ENCODE measurements at regions not wholly inside any gene's neighbourhood (a gene's known extent, or its start where the extent isn't known, plus 50 kb on each side); places are given as distances from the start of the nearest gene placed in this dataset.

- Histone ChIP-seq H3K36me3 (ENCODE audit: insufficient read depth, low read length) (no peaks in the 10 kb centered on the region), H3K27ac (ENCODE audit: low read depth, low read length) (no peak overlapping the region), H3K9me3 (ENCODE audit: control insufficient read depth in 1 of 2, low read length in 2 of 2) (no peaks in the 10 kb centered on the region), H3K27me3 (ENCODE audit: insufficient read depth, low read length) (no peaks in the 10 kb centered on the region), H3K4me1 (ENCODE audit: insufficient read depth, low read length) (no peaks in the 10 kb centered on the region), H3K4me3 (ENCODE audit: low read length in 2 of 2) (no peak overlapping the region)
- Mint-ChIP-seq H3K4me1 (no peaks in the 10 kb centered on the region), H3K36me3 (no peaks in the 10 kb centered on the region), H3K27ac (no peak overlapping the region), H3K9me3 (peaks cover 0 to 4% (median 0%) of the 10 kb centered on the region in 8 donors), H3K4me3 (no peak overlapping the region), H3K27me3 (no peaks in the 10 kb centered on the region)
- ChIA-PET CTCF (ENCODE audit: partially characterized antibody) (no interaction called here), POLR2A (ENCODE audit: partially characterized antibody) (no interaction called here)
- no peak for DNase-seq
- intact Hi-C loops (cut with micrococcal nuclease): no loop called here
These were observed 104.7 kb upstream of the NR2F2 start for GRCh38 chr15:96225642-96226259.

- intact Hi-C loops (cut with micrococcal nuclease): no loop called here
- CTCF ChIA-PET (ENCODE audit: partially characterized antibody): no interaction called here
- Histone ChIP-seq H3K36me3 (ENCODE audit: insufficient read depth, low read length) (no peaks in the 10 kb centered on the region), H3K27ac (ENCODE audit: low read depth, low read length) (no peak overlapping the region), H3K4me3 (ENCODE audit: low read length in 2 of 2) (no peak overlapping the region), H3K9me3 (ENCODE audit: control insufficient read depth in 1 of 2, low read length in 2 of 2) (no peaks in the 10 kb centered on the region), H3K27me3 (ENCODE audit: insufficient read depth, low read length) (no peaks in the 10 kb centered on the region), H3K4me1 (ENCODE audit: insufficient read depth, low read length) (no peaks in the 10 kb centered on the region)
- H3K4me3 Mint-ChIP-seq: no peak overlapping the region
- POLR2A ChIA-PET (ENCODE audit: partially characterized antibody): no interaction called here
- H3K27me3 Mint-ChIP-seq: no peaks in the 10 kb centered on the region
- no peaks in the 10 kb centered on the region for H3K36me3 Mint-ChIP-seq
- no peaks in the 10 kb centered on the region for H3K4me1 Mint-ChIP-seq
- H3K27ac Mint-ChIP-seq: no peak overlapping the region
- peaks cover 0 to 8% (median 2%) of the 10 kb centered on the region in 8 donors for H3K9me3 Mint-ChIP-seq
- DNase-seq: no peak
These were observed 99.8 kb upstream of the NR2F2 start for GRCh38 chr15:96230526-96231181.

- CTCF ChIA-PET (ENCODE audit: partially characterized antibody): no interaction called here
- H3K4me1 Mint-ChIP-seq: no peaks in the 10 kb centered on the region
- no peaks in the 10 kb centered on the region for H3K27me3 Mint-ChIP-seq
- no peak overlapping the region for H3K27ac ChIP-seq (ENCODE audit: low read depth, low read length)
- H3K4me3 ChIP-seq (ENCODE audit: low read length in 2 of 2): no peak overlapping the region
- intact Hi-C loops (cut with micrococcal nuclease): no loop called here
- no peaks in the 10 kb centered on the region for H3K36me3 Mint-ChIP-seq
- H3K4me3 Mint-ChIP-seq: no peak overlapping the region
- DNase-seq: no peak
- H3K36me3 ChIP-seq (ENCODE audit: insufficient read depth, low read length): no peaks in the 10 kb centered on the region
- no peaks in the 10 kb centered on the region for H3K4me1 ChIP-seq (ENCODE audit: insufficient read depth, low read length)
- H3K9me3 ChIP-seq (ENCODE audit: control insufficient read depth in 1 of 2, low read length in 2 of 2): no peaks in the 10 kb centered on the region
- no peaks in the 10 kb centered on the region for H3K27me3 ChIP-seq (ENCODE audit: insufficient read depth, low read length)
- POLR2A ChIA-PET (ENCODE audit: partially characterized antibody): no interaction called here
- peaks cover 0 to 8% (median 2%) of the 10 kb centered on the region in 8 donors for H3K9me3 Mint-ChIP-seq
- H3K27ac Mint-ChIP-seq: no peak overlapping the region
These were observed 98.2 kb upstream of the NR2F2 start for GRCh38 chr15:96232335-96232734.

GRCh38 chr15:96234109-96234892 is 96.2 kb upstream of the NR2F2 start:
- no peaks in the 10 kb centered on the region for H3K27me3 Mint-ChIP-seq
- Histone ChIP-seq H3K4me3 (ENCODE audit: low read length in 2 of 2) (no peak overlapping the region), H3K4me1 (ENCODE audit: insufficient read depth, low read length) (no peaks in the 10 kb centered on the region), H3K27me3 (ENCODE audit: insufficient read depth, low read length) (no peaks in the 10 kb centered on the region), H3K36me3 (ENCODE audit: insufficient read depth, low read length) (no peaks in the 10 kb centered on the region), H3K9me3 (ENCODE audit: control insufficient read depth in 1 of 2, low read length in 2 of 2) (no peaks in the 10 kb centered on the region), H3K27ac (ENCODE audit: low read depth, low read length) (no peak overlapping the region)
- H3K27ac Mint-ChIP-seq: no peak overlapping the region
- intact Hi-C loops (cut with micrococcal nuclease): no loop called here
- no peaks in the 10 kb centered on the region for H3K4me1 Mint-ChIP-seq
- no peaks in the 10 kb centered on the region for H3K36me3 Mint-ChIP-seq
- ChIA-PET POLR2A (ENCODE audit: partially characterized antibody) (no interaction called here), CTCF (ENCODE audit: partially characterized antibody) (no interaction called here)
- peaks cover 0 to 6% (median 2%) of the 10 kb centered on the region in 8 donors for H3K9me3 Mint-ChIP-seq
- no peak overlapping the region for H3K4me3 Mint-ChIP-seq
- no peak for DNase-seq

GRCh38 chr15:96237002-96237401 is 93.5 kb upstream of the NR2F2 start:
- Mint-ChIP-seq H3K36me3 (no peaks in the 10 kb centered on the region), H3K27me3 (no peaks in the 10 kb centered on the region), H3K27ac (no peak overlapping the region), H3K9me3 (peaks cover 0 to 4% (median under 1%) of the 10 kb centered on the region in 8 donors), H3K4me3 (no peak overlapping the region), H3K4me1 (no peaks in the 10 kb centered on the region)
- ChIA-PET POLR2A (ENCODE audit: partially characterized antibody) (no interaction called here), CTCF (ENCODE audit: partially characterized antibody) (no interaction called here)
- no peak for DNase-seq
- no peaks in the 10 kb centered on the region for H3K27me3 ChIP-seq (ENCODE audit: insufficient read depth, low read length)
- H3K9me3 ChIP-seq (ENCODE audit: control insufficient read depth in 1 of 2, low read length in 2 of 2): no peaks in the 10 kb centered on the region
- no peaks in the 10 kb centered on the region for H3K4me1 ChIP-seq (ENCODE audit: insufficient read depth, low read length)
- H3K27ac ChIP-seq (ENCODE audit: low read depth, low read length): no peak overlapping the region
- H3K4me3 ChIP-seq (ENCODE audit: low read length in 2 of 2): no peak overlapping the region
- intact Hi-C loops (cut with micrococcal nuclease): no loop called here
- H3K36me3 ChIP-seq (ENCODE audit: insufficient read depth, low read length): no peaks in the 10 kb centered on the region

- Histone ChIP-seq H3K27ac (ENCODE audit: low read depth, low read length) (no peak overlapping the region), H3K4me3 (ENCODE audit: low read length in 2 of 2) (no peak overlapping the region), H3K4me1 (ENCODE audit: insufficient read depth, low read length) (no peaks in the 10 kb centered on the region), H3K27me3 (ENCODE audit: insufficient read depth, low read length) (no peaks in the 10 kb centered on the region), H3K9me3 (ENCODE audit: control insufficient read depth in 1 of 2, low read length in 2 of 2) (no peaks in the 10 kb centered on the region), H3K36me3 (ENCODE audit: insufficient read depth, low read length) (no peaks in the 10 kb centered on the region)
- CTCF ChIA-PET (ENCODE audit: partially characterized antibody): no interaction called here
- H3K4me1 Mint-ChIP-seq: no peaks in the 10 kb centered on the region
- no peak overlapping the region for H3K4me3 Mint-ChIP-seq
- no peak overlapping the region for H3K27ac Mint-ChIP-seq
- POLR2A ChIA-PET (ENCODE audit: partially characterized antibody): no interaction called here
- H3K36me3 Mint-ChIP-seq: no peaks in the 10 kb centered on the region
- peaks cover 0 to 2% of the 10 kb centered on the region in 2 donors for H3K27me3 Mint-ChIP-seq
- DNase-seq: no peak
- intact Hi-C loops (cut with micrococcal nuclease): no loop called here
- peaks cover 0 to 7% (median 5%) of the 10 kb centered on the region in 8 donors for H3K9me3 Mint-ChIP-seq
These were observed 87.7 kb upstream of the NR2F2 start for GRCh38 chr15:96242761-96243160.

- no peaks in the 10 kb centered on the region for H3K27me3 ChIP-seq (ENCODE audit: insufficient read depth, low read length)
- no peak overlapping the region for H3K4me3 ChIP-seq (ENCODE audit: low read length in 2 of 2)
- no peaks in the 10 kb centered on the region for H3K36me3 ChIP-seq (ENCODE audit: insufficient read depth, low read length)
- Mint-ChIP-seq H3K4me1 (no peaks in the 10 kb centered on the region), H3K36me3 (no peaks in the 10 kb centered on the region), H3K27ac (no peak overlapping the region), H3K4me3 (no peak overlapping the region), H3K27me3 (peaks cover 0 to 3% of the 10 kb centered on the region in 2 donors), H3K9me3 (peaks cover 0 to 9% (median 5%) of the 10 kb centered on the region in 8 donors)
- no peaks in the 10 kb centered on the region for H3K9me3 ChIP-seq (ENCODE audit: control insufficient read depth in 1 of 2, low read length in 2 of 2)
- H3K27ac ChIP-seq (ENCODE audit: low read depth, low read length): no peak overlapping the region
- no peak for DNase-seq
- no peaks in the 10 kb centered on the region for H3K4me1 ChIP-seq (ENCODE audit: insufficient read depth, low read length)
- POLR2A ChIA-PET (ENCODE audit: partially characterized antibody): no interaction called here
- intact Hi-C loops (cut with micrococcal nuclease): no loop called here
- CTCF ChIA-PET (ENCODE audit: partially characterized antibody): no interaction called here
These were observed 86.8 kb upstream of the NR2F2 start for GRCh38 chr15:96243701-96244100.

Data from CD4-positive, alpha-beta memory T cell (primary cell).